D721Med (cell line): ENCODE measurements at regions not wholly inside any gene's neighbourhood (a gene's known extent, or its start where the extent isn't known, plus 50 kb on each side); places are given as distances from the start of the nearest gene placed in this dataset.

ENCODE experiments used
- DNase-seq: peaks from one replicate; pipeline ENCODE4 v3.0.0; 2011; ENCODE audit warnings: low spot score; ENCODE audit not compliant: insufficient read length
- FAIRE-seq: peaks from 2 replicates; lab custom pipeline; 2011; peaks lifted over from hg19 to GRCh38; lab: Jason Lieb, UNC
- CTCF ChIP-seq: IDR thresholded peaks from 2 replicates; pipeline ENCODE4 v1.5.1; 2012; ENCODE audit warnings: mild to moderate bottlenecking, control low read depth; ENCODE audit not compliant: insufficient read depth; ENCODE audit errors: missing control alignments

DNA sequence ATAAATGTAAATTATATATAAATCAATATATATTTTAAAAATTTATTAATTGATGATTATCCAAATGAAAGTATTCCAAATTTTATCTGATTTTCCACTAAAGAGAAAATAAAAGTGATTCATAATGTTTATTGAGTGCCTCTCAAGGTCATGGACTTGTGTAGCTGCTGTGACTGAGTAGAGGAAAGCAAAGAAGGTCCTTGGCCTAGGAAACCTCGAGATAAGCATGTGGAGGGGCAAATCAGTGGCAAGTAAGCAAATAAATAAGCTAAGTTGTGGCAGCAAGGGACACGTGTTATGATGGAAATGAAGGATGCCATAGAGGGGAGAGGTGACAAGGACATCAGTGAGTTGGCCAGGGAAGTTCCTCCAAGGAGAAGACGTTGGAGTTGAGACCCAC is 866.1 kb upstream of the ID2 start:
- no peak for TF ChIP-seq CTCF
- no peak for FAIRE-seq
- no peak for DNase-seq

DNA sequence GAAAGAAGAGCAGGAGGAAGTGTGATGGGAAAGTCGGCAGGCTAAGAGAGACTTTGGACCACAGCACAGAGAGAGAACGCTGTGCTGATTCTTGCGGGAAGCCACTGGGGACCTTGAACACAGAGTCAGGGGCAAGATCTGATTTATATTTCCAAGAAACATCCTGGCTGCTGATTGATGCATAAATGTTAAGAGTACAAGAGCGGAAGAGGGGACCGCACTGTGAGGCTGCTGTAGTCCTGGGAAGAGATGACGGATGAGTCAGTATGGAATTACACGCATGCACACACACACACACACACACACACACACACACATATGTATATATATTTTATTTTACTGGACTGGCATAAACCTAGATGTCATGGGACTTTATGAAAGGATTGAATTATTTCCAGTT is 865.6 kb upstream of the ID2 start:
- no peak for DNase-seq
- TF ChIP-seq CTCF, result no peak
- no peak for FAIRE-seq

DNA sequence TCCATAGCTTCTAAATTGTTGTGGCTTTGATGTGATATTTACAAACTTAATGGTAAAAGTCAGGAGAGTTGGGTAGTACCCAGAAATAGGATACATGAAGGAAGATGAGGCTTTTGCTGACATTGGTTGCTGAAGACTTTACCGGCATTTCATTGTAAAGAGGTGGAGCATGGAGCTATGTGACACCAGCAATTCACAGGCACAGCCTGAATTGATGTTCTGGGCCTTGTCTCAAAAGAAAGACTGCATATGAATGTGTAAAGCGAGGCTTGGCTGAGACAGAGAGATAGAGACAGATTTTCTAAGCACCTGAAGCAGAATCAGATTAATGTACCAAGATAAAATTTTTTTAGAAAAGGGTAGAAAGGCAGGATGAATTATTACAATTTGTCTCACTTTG is 864.9 kb upstream of the ID2 start:
- FAIRE-seq (no peak), DNase-seq (no peak)
- no peak for TF ChIP-seq CTCF

- DNase-seq, result no peak
- no peak for FAIRE-seq
- no peak for TF ChIP-seq CTCF
Measured at GRCh38 chr2:7819316-7819715, 862.5 kb upstream of the ID2 start.

- no peak for TF ChIP-seq CTCF
- no peak for FAIRE-seq
- DNase-seq, result no peak
Measured at GRCh38 chr2:7819850-7820249, 862.0 kb upstream of the ID2 start.

DNA sequence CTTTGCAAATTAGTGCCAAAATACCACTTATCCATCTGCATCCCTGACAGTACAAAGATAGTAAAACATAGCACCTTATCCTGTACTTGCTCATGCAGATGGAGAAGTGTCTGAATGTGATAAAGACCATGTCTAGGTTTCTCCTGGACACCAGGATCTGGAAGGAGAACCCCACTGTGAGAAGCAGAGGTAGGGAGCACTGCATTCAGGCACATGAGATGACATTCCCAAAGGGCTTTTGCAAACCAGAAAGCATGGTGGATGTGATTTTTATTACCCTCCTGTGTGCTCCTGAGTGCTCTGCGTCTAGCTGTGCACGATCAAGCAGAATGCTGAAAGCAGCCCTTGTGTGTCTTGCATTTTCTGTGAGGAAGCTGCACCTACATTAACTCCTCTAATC is 857.6 kb upstream of the ID2 start:
- TF ChIP-seq CTCF, result no peak
- FAIRE-seq (no peak), DNase-seq (no peak)

- TF ChIP-seq CTCF, result no peak
- no peak for DNase-seq
- no peak for FAIRE-seq
Measured at GRCh38 chr2:7825591-7826312, 856.1 kb upstream of the ID2 start.
